HepG2 (cell line): ENCODE measurements at regions not wholly inside any gene's neighbourhood (a gene's known extent, or its start where the extent isn't known, plus 50 kb on each side); places are given as distances from the start of the nearest gene placed in this dataset.
"Not testable (repeated sequence)": the region's sequence is repeated elsewhere in the genome, so short reads cannot be mapped to it uniquely, and the experiment has no call there.

ENCODE experiments used
- ATAC-seq: fragments of 200-7000 bp; cut with Tn5 transposase; 3 replicates; pipeline ENCODE4 v1.9.1; 2020; ENCODE audit warnings: mild to moderate bottlenecking, moderate library complexity
- BruUV-seq: library from RNA; stranded (reverse); fragments of 400-500 nt; replicated peaks from 2 replicates; lab custom pipeline; 2021; lab: Mats Ljungman, UMichigan
- CTCF ChIA-PET: fragments of 300-600 bp; formaldehyde crosslinking; extraction: SDS; loops from one replicate; lab custom pipeline; 2021; ENCODE audit warnings: low total read pairs, inconsistent platforms, low intra/inter-chr PET ratio; lab: Yijun Ruan, JAX
- POLR2A ChIA-PET: fragments of 350-600 bp; sonication (Branson Sonifier 250); formaldehyde crosslinking; loops from one replicate; lab custom pipeline; 2020; ENCODE audit warnings: antibody characterized with exemption, inconsistent platforms; lab: Yijun Ruan, JAX
- DNase-seq: peaks from one replicate; pipeline ENCODE4 v3.0.0-alpha.2; 2015; ENCODE audit warnings: low spot score
- FAIRE-seq: peaks from 3 replicates; lab custom pipeline; 2011; peaks lifted over from hg19 to GRCh38; lab: Jason Lieb, UNC
- H2AFZ ChIP-seq: one replicate; pipeline ENCODE4 v1.6.1; 2011; ENCODE audit warnings: low read length, inconsistent platforms
- H3K27ac ChIP-seq: fragments of 300-600 bp; 3 replicates; pipeline ENCODE4 v1.8.0; 2011; ENCODE audit warnings: mixed run types, mild to moderate bottlenecking, mixed read lengths, low read length, inconsistent platforms; ENCODE audit not compliant: insufficient read depth; ENCODE audit errors: extremely low read length
- H3K27me3 ChIP-seq, 2 experiments: fragments of 200-600 bp in 1 of 2; 2 replicates in 1 of 2; 3 replicates in 1 of 2; pipeline versions ENCODE4 v1.6.0 to v1.8.0; 2011; ENCODE audit warnings: low read length in 2 of 2, mild to moderate bottlenecking in 2 of 2, moderate library complexity in 2 of 2, inconsistent platforms in 1 of 2; ENCODE audit not compliant: insufficient read depth in 2 of 2, control insufficient read depth in 1 of 2
- H3K36me3 ChIP-seq, 2 experiments: fragments of 200-600 bp in 1 of 2; replicated peaks in 1 of 2; 2 replicates in 1 of 2; 3 replicates in 1 of 2; pipeline versions ENCODE4 v1.5.1 to v1.8.0; 2011; ENCODE audit warnings: low read length in 2 of 2, inconsistent platforms in 1 of 2; ENCODE audit not compliant: insufficient read depth in 2 of 2, control insufficient read depth in 1 of 2
- H3K4me1 ChIP-seq: 2 replicates; pipeline ENCODE4 v1.5.1; 2012; ENCODE audit warnings: low read length, inconsistent platforms; ENCODE audit not compliant: insufficient read depth
- H3K4me2 ChIP-seq: 2 replicates; pipeline ENCODE4 v1.6.0; 2011; ENCODE audit warnings: low read depth, low read length, inconsistent platforms
- H3K4me3 ChIP-seq, 3 experiments: fragments of 200-600 bp in 1 of 3; sonication (generic), shearing (Covaris generic) in 1 of 3; replicated peaks in 1 of 3; 2 replicates each; pipeline ENCODE4 v1.5.1; 2011 to 2016; ENCODE audit warnings: low read length in 3 of 3, inconsistent platforms in 2 of 3, low read depth in 2 of 3, mild to moderate bottlenecking in 2 of 3, control low read depth in 1 of 3, mixed read lengths in 1 of 3; ENCODE audit not compliant: insufficient read depth in 1 of 3
- H3K79me2 ChIP-seq: one replicate; pipeline ENCODE4 v1.6.1; 2011; ENCODE audit warnings: low read length, inconsistent platforms; ENCODE audit not compliant: insufficient read depth
- H3K9ac ChIP-seq: 2 replicates; pipeline ENCODE4 v1.6.0; 2011; ENCODE audit warnings: mild to moderate bottlenecking, low read depth, low read length, inconsistent platforms; ENCODE audit not compliant: insufficient read depth
- H3K9me3 ChIP-seq: 2 replicates; pipeline ENCODE4 v1.5.1; 2012; ENCODE audit warnings: mild to moderate bottlenecking, low read length
- H4K20me1 ChIP-seq: 2 replicates; pipeline ENCODE4 v1.6.0; 2011; ENCODE audit warnings: inconsistent platforms, mild to moderate bottlenecking, low read length, moderate library complexity; ENCODE audit not compliant: insufficient read depth
- FOXM1 ChIP-seq: sonication (generic); formaldehyde crosslinking; IDR thresholded peaks from 2 replicates; pipeline ENCODE4 v1.5.0; 2020; ENCODE audit warnings: missing genetic modification reagents
- HNRNPLL ChIP-seq: fragments of 200-400 bp; formaldehyde crosslinking; IDR thresholded peaks from 2 replicates; pipeline ENCODE4 v1.6.1; 2017; ENCODE audit warnings: mild to moderate bottlenecking, low read depth, low read length; ENCODE audit not compliant: poor library complexity, severe bottlenecking
- HOMEZ ChIP-seq: IDR thresholded peaks from 2 replicates; pipeline ENCODE4 v1.6.1; 2016; ENCODE audit warnings: low read depth
- ISX ChIP-seq: sonication (generic); formaldehyde crosslinking; conservative IDR thresholded peaks from 2 replicates; pipeline ENCODE4 v1.5.0; 2020; ENCODE audit warnings: missing genetic modification reagents
- MBD4 ChIP-seq: IDR thresholded peaks from 2 replicates; pipeline ENCODE4 v1.6.1; 2012; ENCODE audit warnings: low read length, inconsistent platforms, borderline replicate concordance
- NFKBIZ ChIP-seq: IDR thresholded peaks from 2 replicates; pipeline ENCODE4 v1.6.1; 2018; ENCODE audit warnings: missing genetic modification reagents, missing compliant biosample characterization
- SNAPC2 ChIP-seq: sonication (generic); formaldehyde crosslinking; IDR thresholded peaks from 2 replicates; pipeline ENCODE4 v1.8.1; 2022; ENCODE audit warnings: mild to moderate bottlenecking, missing genetic modification reagents
- ZBTB38 ChIP-seq: sonication (generic); formaldehyde crosslinking; IDR thresholded peaks from 2 replicates; pipeline ENCODE4 v1.5.1; 2020; ENCODE audit warnings: mild to moderate bottlenecking, missing genetic modification reagents
- ZNF282 ChIP-seq: fragments of 450-650 bp; IDR thresholded peaks from 2 replicates; pipeline ENCODE4 v1.6.1; 2018; ENCODE audit not compliant: partially characterized antibody
- WGBS: methylation state at CpG from one replicate; pipeline ENCODE4 v1.1.6; 2017; ENCODE audit warnings: low lambda C conversion rate; 5-methylcytosine and 5-hydroxymethylcytosine counted together
- in situ Hi-C: cut with HindIII; loops from 2 replicates; pipeline ENCODE4 v1.10.0; 2017; ENCODE audit warnings: low pct_unique_long_range_greater_than_20kb; ENCODE audit not compliant: extremely low pct_ligation_motif_present
- intact Hi-C: fragments of 100-400 bp; cut with micrococcal nuclease; formaldehyde crosslinking; loops from one replicate; pipeline ENCODE4 v1.10.0; 2022; ENCODE audit not compliant: unreplicated experiment
- TF ChIP-seq, protein P1 (sequence below), 2 experiments: sonication (generic) in 1 of 2; formaldehyde crosslinking in 1 of 2; IDR thresholded peaks; 2 replicates each; pipeline versions ENCODE4 v1.4.0 to v1.6.1; 2018 to 2020; ENCODE audit warnings: missing genetic modification reagents in 2 of 2, borderline replicate concordance in 1 of 2, low read depth in 1 of 2, mild to moderate bottlenecking in 1 of 2, missing biosample characterization in 1 of 2

DNA sequence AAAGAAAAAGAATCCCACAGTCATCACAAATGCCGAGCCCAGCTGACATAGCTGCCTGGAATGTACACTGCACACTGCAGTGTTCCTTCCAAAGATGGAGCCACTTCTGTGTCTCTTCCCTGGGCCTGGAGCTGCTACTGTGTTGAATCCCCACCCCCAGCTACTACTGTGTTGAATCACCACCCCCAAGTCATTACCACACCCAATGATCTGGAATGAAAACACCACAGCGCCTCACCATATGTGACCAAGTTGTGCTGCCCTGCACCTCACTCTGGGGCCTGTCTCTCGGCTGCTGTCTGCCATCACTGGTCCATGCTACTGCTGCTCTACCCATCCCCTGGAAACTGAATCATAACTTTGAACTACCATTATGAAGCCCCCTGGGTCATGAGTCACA is 861.2 kb downstream of the UQCRFS1 start (continued):
- TF ChIP-seq HNRNPLL (no peak), ZBTB38 (no peak), NFKBIZ (CRISPR knock-in tag) (no peak), ZNF282 (no peak)

GRCh38 chr19:28351321-28351720 is 861.6 kb downstream of the UQCRFS1 start:
- H4K20me1 ChIP-seq, intact Hi-C loops, POLR2A ChIA-PET, DNase-seq, H3K4me2 ChIP-seq, H2AFZ ChIP-seq, in situ Hi-C loops, BruUV-seq, CTCF ChIA-PET, H3K4me3 ChIP-seq, H3K4me1 ChIP-seq, H3K36me3 ChIP-seq, H3K27me3 ChIP-seq, H3K9ac ChIP-seq, FAIRE-seq, ATAC-seq, H3K79me2 ChIP-seq, H3K27ac ChIP-seq: not testable (repeated sequence)
- H3K9me3 ChIP-seq = peaks cover 95% of the 10 kb centered on the region
- 24% methylated on average over 6 of the region's 6 CpGs for WGBS

DNA sequence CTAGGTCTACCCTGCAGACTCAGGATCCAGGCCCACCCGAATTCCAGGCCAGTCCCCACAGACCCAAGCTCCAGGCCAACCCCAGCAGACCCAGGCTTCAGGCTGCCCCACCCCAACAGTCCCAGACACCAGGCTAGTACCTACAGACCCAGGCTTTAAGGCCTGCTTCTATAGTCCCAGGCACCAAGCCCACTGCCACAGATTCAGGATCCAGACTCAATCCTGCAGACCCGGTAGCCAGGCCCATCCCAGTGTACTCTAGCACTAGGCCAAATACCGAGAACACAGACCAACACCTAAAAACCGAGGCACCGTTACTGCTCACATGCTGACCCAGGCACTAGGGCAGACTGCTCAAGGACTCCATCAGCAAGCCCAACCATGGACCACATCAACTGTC is 862.3 kb downstream of the UQCRFS1 start:
- ChIA-PET CTCF (no interaction called here), POLR2A (no interaction called here)
- FAIRE-seq (no peak), DNase-seq (no peak), ATAC-seq (no peak)
- in situ Hi-C loops (no loop called here), intact Hi-C loops (no loop called here)
- Histone ChIP-seq H3K4me2 (no peak overlapping the region), H3K79me2 (no peaks in the 10 kb centered on the region), H2AFZ (no peak overlapping the region), H3K4me1 (no peaks in the 10 kb centered on the region), H3K9me3 (peaks cover 95% of the 10 kb centered on the region), H4K20me1 (no peaks in the 10 kb centered on the region), H3K27me3 (no peaks in the 10 kb centered on the region), H3K9ac (no peak overlapping the region), H3K4me3 (no peak overlapping the region), H3K27ac (no peak overlapping the region), H3K36me3 (no peaks in the 10 kb centered on the region)
- BruUV-seq = no TSS peak
- 8% methylated on average over 3 of the region's 5 CpGs for WGBS
- TF ChIP-seq SNAPC2 (CRISPR knock-in tag) (no peak), FOXM1 (CRISPR knock-in tag) (no peak), MBD4 (no peak), HOMEZ (CRISPR knock-in tag) (no peak), ISX (no peak)
- TF ChIP-seq, protein P1, sequence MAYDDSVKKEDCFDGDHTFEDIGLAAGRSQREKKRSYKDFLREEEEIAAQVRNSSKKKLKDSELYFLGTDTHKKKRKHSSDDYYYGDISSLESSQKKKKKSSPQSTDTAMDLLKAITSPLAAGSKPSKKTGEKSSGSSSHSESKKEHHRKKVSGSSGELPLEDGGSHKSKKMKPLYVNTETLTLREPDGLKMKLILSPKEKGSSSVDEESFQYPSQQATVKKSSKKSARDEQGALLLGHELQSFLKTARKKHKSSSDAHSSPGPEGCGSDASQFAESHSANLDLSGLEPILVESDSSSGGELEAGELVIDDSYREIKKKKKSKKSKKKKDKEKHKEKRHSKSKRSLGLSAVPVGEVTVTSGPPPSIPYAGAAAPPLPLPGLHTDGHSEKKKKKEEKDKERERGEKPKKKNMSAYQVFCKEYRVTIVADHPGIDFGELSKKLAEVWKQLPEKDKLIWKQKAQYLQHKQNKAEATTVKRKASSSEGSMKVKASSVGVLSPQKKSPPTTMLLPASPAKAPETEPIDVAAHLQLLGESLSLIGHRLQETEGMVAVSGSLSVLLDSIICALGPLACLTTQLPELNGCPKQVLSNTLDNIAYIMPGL (CRISPR knock-in tag; IDR thresholded peaks at IDR 0.05; ENCODE audit: borderline replicate concordance in 1 of 2, low read depth in 1 of 2) = no peak
